ENCODE measurements at regions not wholly inside any gene's neighbourhood (a gene's known extent, or its start where the extent isn't known, plus 50 kb on each side); places are given as distances from the start of the nearest gene placed in this dataset.

DNA sequence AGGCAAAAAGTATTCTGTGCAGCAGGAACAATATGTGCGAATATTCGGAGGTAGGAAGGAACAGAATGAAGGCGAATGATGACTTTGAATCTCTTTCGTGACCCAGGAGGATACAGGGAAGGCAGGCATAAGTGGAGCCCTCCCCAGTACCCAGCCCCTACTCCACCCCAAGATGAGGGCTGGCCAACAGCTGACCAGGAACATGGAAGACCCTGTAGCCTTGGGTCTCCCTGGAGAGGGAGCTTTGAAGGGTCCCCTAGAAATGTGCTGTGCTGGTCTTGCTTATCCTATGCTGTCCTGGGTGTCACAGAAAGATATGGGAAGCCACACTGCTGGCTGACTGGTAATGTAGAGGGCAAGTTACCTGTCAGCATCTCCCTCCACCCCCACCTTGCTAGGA lies 113.7 kb upstream of the NCAM1 start:
- no peaks in the 10 kb centered on the region for H3K27me3 Mint-ChIP-seq (ENCODE audit: insufficient read depth)
- H3K36me3 Mint-ChIP-seq (ENCODE audit: low read depth), result no peaks in the 10 kb centered on the region
- no peak for TF ChIP-seq CTCF (IDR thresholded peaks at IDR 0.05)
- H3K4me3 Mint-ChIP-seq, result no peak overlapping the region
- DNase-seq, result no peak
- H3K27ac Mint-ChIP-seq, result no peak overlapping the region
- H3K9me3 Mint-ChIP-seq, result peaks cover 49% of the 10 kb centered on the region
- H3K4me1 Mint-ChIP-seq (ENCODE audit: low read depth), result no peaks in the 10 kb centered on the region

GRCh38 chr11:112852143-112852866 lies 108.9 kb upstream of the NCAM1 start:
- Mint-ChIP-seq H3K36me3 (ENCODE audit: low read depth) (no peaks in the 10 kb centered on the region), H3K4me3 (no peak overlapping the region), H3K4me1 (ENCODE audit: low read depth) (no peaks in the 10 kb centered on the region), H3K9me3 (peaks cover 44% of the 10 kb centered on the region), H3K27me3 (ENCODE audit: insufficient read depth) (no peaks in the 10 kb centered on the region), H3K27ac (no peak overlapping the region)
- no peak for DNase-seq
- no peak for TF ChIP-seq CTCF (IDR thresholded peaks at IDR 0.05)

DNA sequence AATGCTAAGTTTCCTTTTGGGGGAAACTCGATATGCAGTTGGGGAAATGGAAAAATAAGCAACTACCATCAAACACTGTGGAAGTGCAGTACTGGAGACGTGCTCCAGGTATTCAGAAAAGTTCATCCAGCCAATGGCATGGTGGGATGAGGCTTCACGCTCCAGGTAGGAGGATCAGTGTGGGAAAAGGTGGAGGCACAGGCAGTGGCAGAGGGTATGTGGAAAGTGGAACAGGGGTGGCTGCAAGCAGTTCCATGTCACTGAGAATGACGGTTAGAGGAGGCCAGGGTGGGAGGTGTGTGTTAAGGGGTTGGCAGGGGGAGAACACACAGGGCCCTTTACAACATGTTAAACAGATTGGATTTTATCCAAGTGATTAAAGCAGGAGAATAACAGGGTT lies 105.1 kb upstream of the NCAM1 start:
- Mint-ChIP-seq H3K27ac (no peak overlapping the region), H3K27me3 (ENCODE audit: insufficient read depth) (no peaks in the 10 kb centered on the region), H3K4me3 (no peak overlapping the region), H3K9me3 (peaks cover 68% of the 10 kb centered on the region), H3K36me3 (ENCODE audit: low read depth) (no peaks in the 10 kb centered on the region), H3K4me1 (ENCODE audit: low read depth) (no peaks in the 10 kb centered on the region)
- DNase-seq, result no peak
- no peak for TF ChIP-seq CTCF (IDR thresholded peaks at IDR 0.05)

DNA sequence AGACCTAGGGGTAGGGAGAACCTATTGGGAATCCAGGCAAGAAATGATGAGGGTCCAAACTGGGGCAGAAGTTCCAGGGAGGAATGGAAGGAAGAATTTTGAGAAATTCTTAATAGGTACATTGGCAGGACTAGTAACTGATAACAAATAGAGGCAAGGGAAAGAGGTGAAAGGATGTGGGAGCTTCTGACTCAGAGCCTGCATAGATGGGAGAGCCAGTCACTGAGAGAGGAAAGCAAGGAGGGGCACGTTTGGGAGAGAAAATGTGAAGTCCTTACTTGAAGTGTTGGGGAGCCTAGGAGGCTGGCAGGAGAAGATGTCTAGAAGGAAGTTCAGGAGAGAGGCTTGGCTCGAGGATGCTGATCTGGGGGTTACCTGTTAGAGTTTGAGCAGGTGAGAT lies 104.6 kb upstream of the NCAM1 start:
- Mint-ChIP-seq H3K36me3 (ENCODE audit: low read depth) (no peaks in the 10 kb centered on the region), H3K4me3 (no peak overlapping the region), H3K27me3 (ENCODE audit: insufficient read depth) (no peaks in the 10 kb centered on the region), H3K4me1 (ENCODE audit: low read depth) (no peaks in the 10 kb centered on the region), H3K27ac (no peak overlapping the region), H3K9me3 (peaks cover 70% of the 10 kb centered on the region)
- DNase-seq, result no peak
- TF ChIP-seq CTCF (IDR thresholded peaks at IDR 0.05), result no peak

DNA sequence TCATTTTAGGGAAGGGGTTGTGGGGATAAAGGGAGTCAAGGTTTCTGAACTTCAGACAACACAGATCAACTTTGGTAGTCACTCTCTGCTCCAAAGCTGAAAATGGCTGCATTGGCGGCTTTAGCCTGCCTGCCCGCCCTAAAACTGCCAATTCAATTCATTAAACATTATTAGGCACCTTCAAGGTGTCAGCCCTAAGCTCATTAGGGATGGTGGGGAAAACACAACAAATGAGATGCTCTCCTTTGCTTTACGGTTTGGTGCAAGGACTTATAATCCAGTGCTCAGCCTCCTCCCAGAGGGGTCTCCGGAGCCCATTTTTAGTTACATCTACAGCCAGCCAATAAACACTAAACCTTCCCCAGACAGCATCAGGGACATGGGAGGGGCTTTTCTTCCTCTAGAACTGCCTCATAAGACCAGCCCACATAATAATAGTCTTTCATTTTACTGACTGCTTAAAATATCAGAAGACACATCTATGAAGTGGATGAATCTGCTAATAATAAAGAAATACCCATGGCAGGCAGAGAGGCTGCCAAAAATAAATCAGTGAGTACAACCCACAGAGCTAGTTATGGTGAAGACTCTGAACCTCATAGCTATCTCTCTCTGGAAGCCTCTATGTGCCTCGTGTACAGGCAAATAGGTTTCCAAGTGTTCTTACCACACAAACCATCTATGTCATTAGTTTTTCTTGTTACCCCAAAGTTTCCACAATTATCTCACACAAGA lies 102.8 kb upstream of the NCAM1 start:
- Mint-ChIP-seq H3K4me1 (ENCODE audit: low read depth) (no peaks in the 10 kb centered on the region), H3K27me3 (ENCODE audit: insufficient read depth) (no peaks in the 10 kb centered on the region), H3K27ac (no peak overlapping the region), H3K36me3 (ENCODE audit: low read depth) (no peaks in the 10 kb centered on the region), H3K4me3 (no peak overlapping the region), H3K9me3 (peaks cover 69% of the 10 kb centered on the region)
- DNase-seq, result no peak
- no peak for TF ChIP-seq CTCF (IDR thresholded peaks at IDR 0.05)

Data from HFFc6 (cell line).